ENCODE measurements at regions not wholly inside any gene's neighbourhood (a gene's known extent, or its start where the extent isn't known, plus 50 kb on each side); places are given as distances from the start of the nearest gene placed in this dataset.

GRCh38 chr5:68382640-68383039 is 167.1 kb downstream of the PIK3R1 start:
- TF ChIP-seq POLR2AphosphoS5 (IDR thresholded peaks at IDR 0.05; ENCODE audit: low read depth, low read length) (no peak), CTCF (IDR thresholded peaks at IDR 0.05) (no peak), TCF7L2 (IDR thresholded peaks at IDR 0.05; ENCODE audit: low read depth, low read length) (no peak)
- DNase-seq (ENCODE audit: low read depth, low spot score), result no peak
- 0 out of 2 replicates have a peak, but pooled peaks cover 2% of the 10 kb centered on the region for H3K27me3 ChIP-seq (ENCODE audit: control insufficient read depth, insufficient read depth, low read length)
- intact Hi-C loops (cut with micrococcal nuclease; ENCODE audit: unreplicated experiment), result no loop called here
- no TSS peak for BruUV-seq (replicated peaks)
- no peak for ATAC-seq
- no peaks in the 10 kb centered on the region for H3K36me3 ChIP-seq (ENCODE audit: control insufficient read depth, insufficient read depth, low read length)
- H3K4me3 ChIP-seq (ENCODE audit: low read depth in 2 of 2, low read length in 2 of 2), result no peak overlapping the region
- in situ Hi-C loops (cut with HindIII; ENCODE audit: low pct_unique_long_range_greater_than_20kb, low sequenced_read_pairs), result no loop called here
- ChIA-PET CTCF (no interaction called here), POLR2A (no interaction called here)
- H3K9me3 ChIP-seq (ENCODE audit: control insufficient read depth, insufficient read depth, low read depth, low read length), result no peaks in the 10 kb centered on the region
- no peaks in the 10 kb centered on the region for H3K4me1 ChIP-seq (ENCODE audit: control insufficient read depth, insufficient read depth, low read length)
- no peak overlapping the region for H3K27ac ChIP-seq (ENCODE audit: low read length)

- TF ChIP-seq TCF7L2 (IDR thresholded peaks at IDR 0.05; ENCODE audit: low read depth, low read length), result no peak
- no peak for TF ChIP-seq POLR2AphosphoS5 (IDR thresholded peaks at IDR 0.05; ENCODE audit: low read depth, low read length)
- TF ChIP-seq CTCF (IDR thresholded peaks at IDR 0.05), result no peak
- TF ChIP-seq SIN3A (IDR thresholded peaks at IDR 0.05; ENCODE audit: borderline replicate concordance, insufficient read depth, low read depth, low read length), result no peak
- TF ChIP-seq REST (IDR thresholded peaks at IDR 0.05; ENCODE audit: insufficient read depth in 1 of 2, low read depth in 2 of 2, low read length in 1 of 2), result no peak
- DNase-seq (ENCODE audit: low read depth, low spot score), result no peak
- Histone ChIP-seq H3K4me1 (ENCODE audit: control insufficient read depth, insufficient read depth, low read length) (no peaks in the 10 kb centered on the region), H3K27me3 (ENCODE audit: control insufficient read depth, insufficient read depth, low read length) (no peaks in the 10 kb centered on the region), H3K36me3 (ENCODE audit: control insufficient read depth, insufficient read depth, low read length) (no peaks in the 10 kb centered on the region), H3K9me3 (ENCODE audit: control insufficient read depth, insufficient read depth, low read depth, low read length) (no peaks in the 10 kb centered on the region), H3K27ac (ENCODE audit: low read length) (no peak overlapping the region), H3K4me3 (ENCODE audit: low read depth in 2 of 2, low read length in 2 of 2) (no peak overlapping the region)
- in situ Hi-C loops (cut with HindIII; ENCODE audit: low pct_unique_long_range_greater_than_20kb, low sequenced_read_pairs), result no loop called here
- POLR2A ChIA-PET, result no interaction called here
- CTCF ChIA-PET, result no interaction called here
- intact Hi-C loops (cut with micrococcal nuclease; ENCODE audit: unreplicated experiment), result no loop called here
- BruUV-seq (replicated peaks), result no TSS peak
- ATAC-seq, result no peak
These were observed 168.3 kb downstream of the PIK3R1 start for GRCh38 chr5:68383888-68384310.
